GM21367 (cell line): ENCODE measurements at regions not wholly inside any gene's neighbourhood (a gene's known extent, or its start where the extent isn't known, plus 50 kb on each side); places are given as distances from the start of the nearest gene placed in this dataset.
"Not testable (repeated sequence)": the region's sequence is repeated elsewhere in the genome, so short reads cannot be mapped to it uniquely, and the experiment has no call there.

Experiments used
- ATAC-seq: cut with Tn5 transposase; IDR thresholded peaks from one replicate; pipeline ENCODE4 v1.9.1; 2021; ENCODE audit not compliant: unreplicated experiment

DNA sequence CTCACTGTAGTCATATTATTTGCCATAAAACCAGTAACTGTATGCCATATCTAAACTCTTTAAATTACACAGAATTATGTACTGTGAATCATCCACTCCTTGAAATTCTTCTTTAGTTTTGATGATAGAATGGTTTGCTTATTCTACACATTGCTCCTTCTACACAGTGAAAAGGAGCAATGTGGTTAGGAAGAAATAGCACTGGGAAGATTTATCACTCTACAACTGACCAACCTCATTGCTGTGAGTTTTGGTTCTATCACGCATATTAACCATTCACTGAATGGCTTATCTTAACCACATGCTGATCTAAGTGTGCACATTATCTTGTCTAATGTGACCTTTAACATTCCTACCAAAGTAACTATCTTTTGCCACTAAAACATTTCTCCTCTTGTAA, 415.7 kb upstream of the NDST4 start:
- no peak for ATAC-seq

DNA sequence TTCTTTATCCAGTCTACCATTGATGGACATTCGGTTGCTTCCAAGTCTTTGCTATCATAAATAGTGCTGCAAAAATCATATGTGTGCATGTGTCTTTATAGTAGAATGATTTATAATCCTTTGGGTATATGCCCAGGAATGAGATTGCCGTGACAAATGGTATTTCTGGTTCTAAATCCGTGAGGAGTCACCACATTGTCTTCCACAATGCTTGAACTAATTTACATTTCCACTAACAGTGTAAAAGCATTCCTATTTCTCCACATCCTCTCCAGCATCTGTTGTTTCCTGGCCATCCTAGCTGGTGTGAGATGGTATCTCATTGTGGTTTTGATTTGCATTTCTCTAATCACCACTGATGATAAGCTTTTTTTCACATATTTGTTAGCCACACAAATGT, 406.1 kb upstream of the NDST4 start:
- ATAC-seq, result not testable (repeated sequence)

DNA sequence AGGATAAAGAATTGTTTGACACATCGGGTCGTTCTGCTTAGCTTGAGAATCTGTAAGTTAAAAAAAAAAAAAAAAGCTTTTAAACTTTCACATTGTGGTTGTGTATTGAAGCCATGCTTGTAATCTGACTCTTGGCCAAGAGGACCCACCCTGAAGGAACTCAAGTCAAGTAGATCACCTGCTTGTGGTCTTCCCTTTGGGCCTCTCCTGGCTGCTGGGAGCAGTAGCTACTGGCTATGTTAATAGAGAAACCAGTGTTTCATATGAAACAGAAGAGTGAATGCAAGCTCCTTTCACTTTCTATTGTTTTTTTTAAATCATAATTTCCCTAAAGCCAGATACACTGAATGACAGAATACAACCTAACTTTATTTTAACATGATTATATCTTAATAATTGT, 402.4 kb upstream of the NDST4 start:
- peak; percentile 94 for ATAC-seq

DNA sequence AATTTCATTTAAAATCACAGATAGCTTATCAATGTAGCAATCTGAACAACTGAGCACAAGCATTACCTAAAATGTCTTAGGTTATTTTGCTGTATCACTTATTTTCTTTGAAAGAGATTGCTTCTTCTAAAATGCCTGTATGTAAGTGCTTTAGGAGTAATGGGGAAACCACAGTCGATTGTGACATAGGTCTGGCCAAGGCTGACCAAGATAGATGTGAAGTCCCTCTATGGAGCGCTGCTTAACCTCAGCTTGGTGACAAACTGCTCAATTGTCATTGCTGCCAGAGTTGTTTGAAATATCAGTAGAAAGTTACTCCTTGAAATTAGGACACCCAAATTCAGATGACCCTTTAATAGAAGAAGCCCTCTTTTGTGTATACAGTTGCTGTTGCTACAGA, 401.9 kb upstream of the NDST4 start:
- peak; percentile 16 for ATAC-seq

DNA sequence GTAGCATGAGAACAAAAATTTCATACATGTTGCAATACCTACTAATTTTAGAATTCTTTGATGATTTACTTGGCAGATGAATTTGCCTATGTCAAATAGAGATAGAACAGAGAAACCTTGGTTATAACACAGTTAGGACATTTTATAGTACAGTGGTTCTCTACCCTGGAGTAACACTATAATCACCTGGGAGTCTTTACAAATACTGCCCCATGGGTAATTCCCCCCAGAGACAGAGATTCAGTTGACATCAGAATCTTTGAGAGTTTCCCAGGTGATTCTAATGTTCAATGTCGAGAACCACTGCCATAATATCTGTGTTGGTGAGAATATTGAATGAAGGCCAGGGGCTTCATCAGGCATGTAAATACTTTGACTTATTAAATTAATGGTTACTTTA, 401.3 kb upstream of the NDST4 start:
- ATAC-seq, result no peak

DNA sequence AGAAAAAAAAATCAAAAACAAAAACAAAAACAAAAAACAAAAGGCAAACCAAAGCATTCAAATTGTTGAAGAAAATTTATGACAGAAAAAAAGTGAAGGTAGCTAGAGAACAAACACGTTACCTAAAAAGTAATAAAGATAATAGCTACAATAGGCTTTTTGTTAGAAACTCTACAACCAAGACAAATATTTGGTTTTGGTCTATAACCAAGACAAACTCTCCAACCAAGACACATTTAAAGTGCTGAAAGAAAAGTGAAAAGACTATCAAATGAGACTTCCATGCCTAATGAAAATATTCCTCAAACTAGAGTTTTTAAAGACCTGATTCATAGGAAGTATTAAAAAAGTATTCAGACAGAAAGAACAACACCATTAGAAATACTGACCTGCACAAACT, 391.9 kb upstream of the NDST4 start:
- ATAC-seq, result no peak

DNA sequence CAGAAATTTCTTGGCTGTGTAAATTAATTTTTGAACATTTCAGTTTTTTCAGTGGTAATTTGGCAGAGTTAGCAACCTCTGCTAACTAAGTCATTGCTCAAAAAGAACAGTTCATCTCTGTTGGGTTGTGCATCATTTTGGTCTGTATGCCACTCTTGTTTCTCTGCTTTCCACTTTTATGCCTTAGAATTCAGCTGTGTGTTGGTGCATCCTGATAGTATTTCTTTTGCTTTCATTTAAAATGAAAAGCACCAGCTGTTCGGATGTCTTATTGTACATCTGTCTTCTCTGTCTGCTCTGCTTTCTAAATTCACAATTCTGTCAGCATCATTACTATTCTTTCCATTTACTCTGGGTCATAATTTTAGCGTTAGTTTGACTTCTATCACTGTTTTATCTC, 388.2 kb upstream of the NDST4 start:
- no peak for ATAC-seq

DNA sequence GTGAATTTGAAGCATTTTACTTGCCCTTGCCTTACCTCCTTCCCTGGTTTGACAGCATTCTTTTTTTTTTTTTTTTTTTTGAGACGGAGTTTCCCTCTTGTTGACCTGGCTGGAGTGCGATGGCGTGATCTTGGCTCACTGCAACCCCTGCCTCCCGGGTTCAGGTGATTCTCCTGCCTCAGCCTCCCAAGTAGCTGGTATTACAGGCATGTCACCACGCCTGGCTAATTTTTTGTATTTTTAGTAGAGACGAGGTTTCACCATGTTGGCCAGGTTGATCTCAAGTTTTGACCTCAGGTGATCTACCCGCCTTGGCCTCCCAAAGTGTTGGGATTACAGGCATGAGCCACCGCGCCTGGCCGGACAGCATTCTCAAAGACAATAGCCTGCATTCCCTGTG, 380.4 kb upstream of the NDST4 start:
- not testable (repeated sequence) for ATAC-seq

DNA sequence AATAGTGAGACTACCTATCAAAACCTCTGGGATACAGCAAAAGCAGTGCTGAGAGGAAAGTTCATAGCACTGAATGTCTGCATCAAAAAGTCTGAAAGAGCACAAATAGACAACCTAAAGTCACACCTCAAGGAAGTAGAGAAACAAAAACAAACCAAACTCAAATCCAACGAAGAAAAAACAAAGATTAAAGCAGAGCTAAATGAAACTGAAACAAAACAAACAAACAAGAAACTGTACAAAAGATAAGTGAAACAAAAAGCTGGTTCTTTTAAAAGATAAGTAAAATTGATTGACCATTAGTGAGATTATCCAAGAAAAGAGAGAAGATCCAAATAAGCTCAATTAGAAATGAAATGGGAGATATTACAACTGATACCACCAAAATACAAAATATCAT, 378.3 kb upstream of the NDST4 start:
- ATAC-seq, result no peak

DNA sequence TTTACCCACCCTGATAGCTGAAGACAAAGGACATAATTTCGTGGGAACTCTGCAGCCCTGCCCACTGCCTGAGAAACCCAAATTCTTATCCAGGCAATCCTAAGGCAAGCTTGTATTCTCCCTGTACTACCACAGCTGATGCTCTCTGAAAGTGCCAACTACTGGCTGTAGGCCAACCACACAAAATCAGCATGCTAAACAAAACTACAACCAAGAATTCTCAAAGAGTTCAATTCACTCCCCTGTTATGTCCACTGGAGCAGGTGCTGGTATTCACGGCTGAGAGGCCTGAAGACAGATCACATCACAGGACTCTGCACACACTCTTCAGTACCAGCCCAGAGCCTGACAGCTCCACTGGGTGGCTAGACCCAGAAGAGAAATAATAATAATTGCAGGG, 375.9 kb upstream of the NDST4 start:
- ATAC-seq, result no peak

DNA sequence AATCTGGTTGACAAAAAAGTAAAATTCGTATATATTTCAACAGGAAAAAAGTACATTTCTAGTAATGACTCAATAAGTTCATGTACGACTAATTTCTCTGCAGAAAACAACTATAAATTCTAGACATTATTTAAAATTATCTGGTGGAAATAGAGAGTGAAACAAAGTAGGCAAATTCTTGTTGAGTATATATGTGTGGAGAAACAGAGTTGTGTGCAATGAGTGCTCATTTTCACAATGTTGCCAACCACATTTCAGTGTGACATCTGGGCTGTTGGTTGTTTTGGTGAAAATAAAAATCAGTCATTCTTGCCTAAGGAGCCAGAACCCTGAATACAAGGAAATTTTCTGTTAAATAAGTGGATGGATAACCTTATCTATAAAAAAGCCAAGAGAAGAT, 372.0 kb upstream of the NDST4 start:
- ATAC-seq, result no peak

DNA sequence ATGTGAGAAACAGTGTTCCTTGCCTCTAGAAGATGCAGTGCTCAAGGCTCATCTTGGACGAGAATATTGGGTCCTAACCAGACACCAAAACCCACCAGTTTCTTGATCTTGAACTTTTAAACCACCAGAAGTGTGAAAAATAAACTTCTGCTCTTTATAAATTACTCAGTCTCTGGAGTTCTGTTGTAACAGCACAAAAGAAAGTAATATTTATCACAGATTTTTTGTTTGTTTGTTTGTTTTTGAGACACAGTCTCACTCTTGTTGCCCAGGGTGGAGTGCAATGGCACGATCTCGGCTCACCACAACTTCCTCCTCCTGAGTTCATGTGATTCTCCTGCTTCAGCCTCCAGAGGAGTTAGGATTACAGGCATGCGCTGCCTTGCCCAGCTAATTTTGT, 371.1 kb upstream of the NDST4 start:
- no peak for ATAC-seq

DNA sequence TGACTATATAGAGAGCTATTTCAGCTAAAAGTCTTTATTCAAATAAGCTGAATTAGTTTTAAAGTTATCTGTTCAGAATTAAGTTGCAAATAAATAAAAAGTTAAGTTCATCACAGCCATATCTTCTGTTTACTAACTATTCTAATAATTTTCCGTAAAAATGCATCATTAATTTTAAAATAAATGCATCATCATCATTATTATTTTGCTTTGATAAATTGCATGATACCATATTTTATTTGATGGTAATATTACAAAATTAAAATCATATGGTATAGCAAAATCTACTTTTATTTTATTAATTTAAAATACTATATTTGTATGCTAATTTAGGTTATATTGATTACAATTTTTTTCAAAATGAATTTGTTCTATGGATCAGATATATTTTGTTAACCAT, 357.3 kb upstream of the NDST4 start:
- no peak for ATAC-seq

DNA sequence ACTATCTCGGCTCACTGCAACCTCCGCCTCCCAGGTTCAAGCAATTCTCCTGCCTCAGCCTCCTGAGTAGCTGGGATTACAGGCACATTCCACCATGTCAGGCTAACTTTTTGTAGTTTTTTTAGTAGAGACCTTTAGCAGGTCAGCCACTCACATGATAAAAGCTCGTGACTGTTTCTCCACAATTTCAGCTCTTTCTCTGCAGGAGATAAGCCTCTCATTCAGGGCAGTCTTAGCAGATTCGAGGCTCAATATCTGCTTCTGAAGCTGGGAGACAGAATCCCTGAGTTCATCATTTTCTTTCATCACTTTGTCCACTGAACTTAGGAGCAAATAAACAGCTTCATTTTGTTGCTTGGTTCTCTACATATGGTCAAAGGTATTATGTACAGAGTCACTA, 345.9 kb upstream of the NDST4 start:
- ATAC-seq, result not testable (repeated sequence)

DNA sequence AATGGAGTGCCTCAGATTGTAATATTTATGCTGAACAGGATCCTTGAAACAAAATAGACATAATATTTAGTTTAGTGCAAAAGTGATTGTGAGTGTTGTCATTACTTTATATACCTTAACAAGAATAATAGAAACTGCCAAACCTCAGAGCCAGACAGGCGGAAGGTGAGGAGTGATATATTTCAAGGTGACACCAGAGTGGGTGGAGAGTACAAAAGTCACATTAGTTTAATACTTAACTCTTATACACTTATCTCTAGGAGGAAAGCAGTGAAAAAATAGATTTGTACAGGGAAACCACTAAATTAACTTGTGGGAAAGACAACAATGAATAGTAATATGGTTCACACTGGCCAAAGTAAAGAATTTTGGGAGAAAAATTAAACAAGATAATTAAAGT, 342.8 kb upstream of the NDST4 start:
- ATAC-seq, result no peak

DNA sequence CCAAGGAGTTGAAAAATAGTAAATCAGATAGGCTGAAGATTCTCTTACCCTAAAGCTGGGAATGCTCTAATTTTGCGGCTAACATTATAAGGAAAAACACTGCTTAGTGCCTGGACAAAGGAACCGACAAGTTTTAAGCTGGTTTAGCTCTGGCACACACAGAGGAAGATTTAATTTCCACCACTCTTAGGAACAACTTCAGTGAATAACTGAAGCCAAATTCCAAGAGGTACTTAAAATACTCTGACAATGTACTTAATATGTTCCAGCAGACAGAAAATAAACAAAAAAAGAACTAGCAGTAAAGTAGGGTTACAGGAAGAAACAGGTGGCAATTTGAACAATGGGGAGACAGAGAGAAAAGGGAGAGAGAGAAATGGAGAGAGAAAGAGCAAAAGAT, 340.8 kb upstream of the NDST4 start:
- ATAC-seq, result no peak

DNA sequence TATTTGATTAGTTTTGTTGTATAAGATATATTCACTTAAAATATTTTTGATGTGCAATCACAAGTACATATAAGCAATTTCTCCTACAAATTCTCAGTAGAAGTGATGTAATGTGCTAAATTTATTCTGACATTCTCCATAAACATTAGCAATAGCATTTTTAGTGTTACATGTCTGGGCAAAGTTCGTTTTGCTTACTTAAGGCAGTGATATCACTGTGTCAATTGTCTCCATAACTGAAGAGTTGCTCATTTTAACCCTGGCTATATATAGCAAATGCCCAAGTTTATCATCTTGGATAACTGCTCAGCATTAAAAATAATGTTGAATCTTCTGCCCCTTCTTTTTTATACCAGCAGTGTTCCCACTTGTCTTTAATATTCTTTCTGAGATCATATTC, 340.0 kb upstream of the NDST4 start:
- no peak for ATAC-seq

DNA sequence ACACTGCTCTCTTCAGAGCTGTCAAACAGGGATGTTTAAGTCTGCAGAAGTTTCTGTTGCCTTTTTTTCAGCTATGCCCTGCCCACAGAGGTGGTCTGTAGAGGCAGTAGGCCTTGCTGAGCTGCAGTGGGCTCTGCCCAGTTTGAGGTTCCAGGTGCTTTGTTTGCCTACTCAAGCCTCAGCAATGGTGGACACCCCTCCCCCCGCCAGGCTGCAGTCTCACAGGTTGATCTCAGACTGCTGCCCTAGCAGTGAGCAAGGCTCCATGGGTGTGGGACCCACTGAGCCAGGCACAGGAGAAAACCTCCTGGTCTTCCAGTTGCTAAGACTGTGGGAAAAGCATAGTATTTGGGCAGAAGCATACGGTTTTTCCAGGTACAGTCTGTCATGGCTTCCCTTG, 338.8 kb upstream of the NDST4 start:
- not testable (repeated sequence) for ATAC-seq

DNA sequence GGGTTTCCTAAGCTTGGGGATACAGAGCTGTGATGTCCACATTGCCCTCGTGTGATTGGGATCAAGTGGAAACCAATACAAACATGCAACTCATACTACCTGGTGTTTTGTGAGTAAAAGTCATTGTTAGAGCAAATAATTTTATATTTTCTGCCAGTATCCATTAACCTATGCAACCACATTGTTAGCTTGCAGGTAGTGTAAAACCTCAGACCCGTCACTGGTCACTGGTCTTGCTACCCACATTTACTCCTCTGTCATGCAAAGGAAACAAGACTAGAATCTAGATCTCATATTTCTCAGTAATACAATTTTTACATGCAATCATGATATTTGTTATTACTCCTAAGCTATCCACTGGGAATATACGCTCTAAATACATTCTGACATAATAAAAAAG, 324.3 kb upstream of the NDST4 start:
- no peak for ATAC-seq

DNA sequence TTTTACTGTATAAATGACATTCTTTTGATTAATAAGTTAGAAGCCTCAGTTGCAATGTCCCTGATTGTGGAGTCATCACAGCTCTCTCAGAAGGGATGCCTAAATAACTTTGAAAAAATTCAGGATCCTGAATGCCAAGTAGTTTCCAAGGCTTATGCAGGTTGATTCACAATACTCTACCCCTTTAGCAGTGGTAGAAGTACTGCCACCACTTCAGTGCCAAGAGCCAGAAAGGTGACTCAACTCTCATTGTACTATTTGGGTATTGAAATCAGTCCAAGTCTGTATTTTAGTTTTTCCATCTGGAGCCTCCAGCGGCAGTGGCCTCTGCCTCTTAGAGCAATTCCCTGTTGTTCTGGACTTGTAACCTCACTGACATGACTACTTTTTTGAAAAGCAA, 320.1 kb upstream of the NDST4 start:
- no peak for ATAC-seq

DNA sequence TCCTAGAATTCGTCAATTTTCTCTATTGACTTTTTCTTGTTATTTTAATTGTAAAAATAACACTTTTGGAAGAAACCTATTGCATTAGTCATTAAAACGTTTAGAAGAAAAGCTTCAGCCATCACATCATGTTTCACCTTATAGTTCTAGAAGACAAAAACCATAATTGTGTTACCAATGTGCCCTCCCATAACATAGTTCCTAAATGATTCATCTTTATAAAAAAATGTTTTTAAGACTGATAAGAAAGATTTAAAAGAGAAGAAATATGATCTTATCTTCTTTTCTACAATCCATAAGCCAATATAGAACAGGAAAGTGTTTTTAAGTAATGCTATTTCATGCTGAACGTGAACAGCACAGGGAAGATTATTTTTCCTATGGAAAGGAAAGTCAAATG, 316.6 kb upstream of the NDST4 start:
- no peak for ATAC-seq

DNA sequence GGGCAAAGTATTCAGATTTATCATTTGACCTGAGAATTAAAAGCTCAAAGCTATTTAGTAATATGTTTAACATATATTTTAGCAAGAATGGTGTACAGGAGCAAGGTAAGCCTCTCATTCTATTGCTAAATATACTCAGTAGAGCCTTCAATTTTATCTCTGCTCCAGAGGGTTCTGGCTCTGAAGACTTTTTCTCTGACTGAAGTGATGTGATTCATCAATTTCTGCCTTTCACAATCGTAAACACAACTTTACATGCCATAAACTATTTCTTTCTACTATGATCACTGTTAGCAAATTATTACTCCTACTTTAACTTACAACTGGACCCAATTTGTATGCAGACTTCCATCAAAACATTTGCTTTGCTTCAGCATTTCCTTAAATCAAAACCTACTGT, 315.0 kb upstream of the NDST4 start:
- no peak for ATAC-seq

DNA sequence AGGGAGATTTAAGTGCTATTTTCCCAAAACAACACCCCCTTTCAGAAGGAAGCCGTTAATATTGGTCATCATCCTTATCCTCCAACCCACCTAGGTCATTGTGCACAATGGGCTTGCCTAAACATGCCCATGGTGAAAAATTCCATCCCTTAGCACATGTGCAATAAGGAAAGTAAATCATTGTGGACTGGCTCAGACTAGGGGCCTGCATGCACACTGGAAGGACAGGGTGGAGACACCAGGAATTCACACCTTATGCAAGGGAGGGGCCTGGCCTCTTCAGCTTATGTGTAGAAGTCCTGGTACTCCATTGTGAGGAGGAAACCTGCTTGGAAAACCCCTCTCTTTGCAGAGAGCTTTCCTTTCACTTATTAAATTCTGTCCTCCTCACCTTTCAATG, 311.4 kb upstream of the NDST4 start:
- ATAC-seq, result no peak
